ENCODE measurements at regions not wholly inside any gene's neighbourhood (a gene's known extent, or its start where the extent isn't known, plus 50 kb on each side); places are given as distances from the start of the nearest gene placed in this dataset.
"Not testable (repeated sequence)": the region's sequence is repeated elsewhere in the genome, so short reads cannot be mapped to it uniquely, and the experiment has no call there.

DNA sequence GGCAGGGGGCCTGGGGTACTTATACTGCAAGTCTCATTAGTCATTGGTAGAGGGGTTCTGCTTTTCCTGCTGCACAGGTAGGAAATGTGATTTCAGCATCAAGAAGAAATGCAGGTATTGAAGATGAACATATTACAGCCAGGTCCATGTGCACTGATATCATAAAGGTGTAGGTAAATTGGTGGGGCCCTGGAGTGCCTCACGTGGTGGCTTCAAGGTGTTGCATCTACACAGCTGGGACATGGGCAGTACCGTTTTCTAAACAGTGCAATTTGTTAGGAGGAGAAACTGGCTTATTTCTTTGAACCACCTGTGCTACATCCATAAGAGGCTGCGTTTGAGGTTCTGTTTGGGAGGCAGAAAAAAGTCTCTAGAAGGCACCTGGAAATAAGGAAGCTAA is 618.1 kb upstream of the RBFOX1 start:
- DNase-seq = no peak

DNA sequence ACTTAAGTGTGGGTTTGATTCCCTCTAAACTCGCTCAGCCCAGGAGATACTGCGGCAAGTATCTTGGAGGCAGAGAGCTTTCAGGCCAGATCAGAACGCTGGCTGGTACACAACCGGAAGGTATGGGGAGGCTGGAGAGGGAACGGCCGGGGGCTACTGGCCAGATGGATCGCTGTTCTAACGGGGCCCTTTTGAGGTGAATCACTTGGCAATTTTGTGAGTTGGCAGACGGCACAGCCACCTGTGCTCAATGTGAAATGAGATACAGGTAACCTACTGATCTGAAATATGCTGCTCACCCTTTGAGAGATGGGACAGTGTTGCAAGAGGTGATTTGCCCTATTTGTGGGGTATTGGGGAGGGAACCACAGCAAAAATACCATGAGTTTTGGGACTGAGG is 622.9 kb upstream of the RBFOX1 start:
- DNase-seq = no peak

DNA sequence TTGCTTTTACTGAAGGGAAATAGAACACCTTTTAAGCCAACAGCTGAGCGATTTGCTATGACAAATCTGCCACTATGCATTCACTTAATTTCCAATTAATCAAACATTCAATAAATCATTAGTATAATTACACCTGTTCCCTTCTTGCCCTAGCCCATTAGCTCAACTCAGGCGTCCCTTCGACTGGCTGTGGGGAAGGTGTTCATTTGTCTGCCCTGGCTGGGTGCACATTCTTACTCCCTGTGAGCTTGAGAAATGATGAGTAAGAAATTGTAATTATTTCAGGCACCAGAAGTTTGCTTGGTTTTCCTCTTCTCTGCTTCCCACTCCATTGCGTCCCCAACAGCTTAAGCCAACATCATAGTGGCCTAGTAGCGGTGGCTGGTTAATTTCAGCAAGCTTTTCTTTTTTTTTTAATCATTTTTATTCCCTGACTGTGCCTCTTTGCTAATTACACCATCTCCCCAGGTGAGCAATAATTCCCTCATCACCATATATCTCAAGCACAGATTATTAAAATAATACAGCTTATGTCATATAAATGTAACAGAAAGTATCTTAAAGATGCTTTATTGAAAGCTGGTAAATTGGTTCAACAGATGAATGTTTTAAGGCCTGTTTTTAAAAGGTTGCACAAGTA is 623.9 kb upstream of the RBFOX1 start:
- no peak for DNase-seq

DNA sequence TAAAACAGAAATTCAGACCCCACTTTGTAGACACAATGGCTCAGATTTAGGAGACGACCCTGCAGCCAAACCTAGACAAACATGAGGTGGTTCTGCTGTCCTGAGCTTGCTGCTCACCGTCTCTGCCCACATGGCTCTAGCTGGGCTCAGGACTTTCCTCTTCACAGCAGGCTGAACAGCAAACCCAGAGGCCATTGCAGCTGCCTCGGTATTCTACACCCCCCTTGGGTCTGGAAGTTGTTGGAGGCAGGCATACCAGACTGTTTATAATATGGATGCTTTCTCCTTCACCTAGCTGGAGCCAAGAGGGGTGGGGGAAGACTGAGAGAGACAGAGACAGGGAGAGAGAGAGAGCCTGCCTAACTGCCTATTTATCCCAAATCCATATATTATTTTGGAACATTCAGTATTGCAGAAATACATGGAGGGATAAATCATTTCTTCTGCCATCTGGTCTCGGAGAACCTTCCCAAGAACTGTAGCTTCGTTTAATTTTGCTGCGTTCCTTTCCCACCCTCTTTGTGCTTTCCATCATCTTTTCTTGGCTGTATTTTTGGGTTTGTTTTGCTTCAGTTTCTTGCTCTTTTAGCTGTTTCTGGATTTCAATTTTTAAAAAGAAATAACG is 628.2 kb upstream of the RBFOX1 start:
- no peak for DNase-seq

DNA sequence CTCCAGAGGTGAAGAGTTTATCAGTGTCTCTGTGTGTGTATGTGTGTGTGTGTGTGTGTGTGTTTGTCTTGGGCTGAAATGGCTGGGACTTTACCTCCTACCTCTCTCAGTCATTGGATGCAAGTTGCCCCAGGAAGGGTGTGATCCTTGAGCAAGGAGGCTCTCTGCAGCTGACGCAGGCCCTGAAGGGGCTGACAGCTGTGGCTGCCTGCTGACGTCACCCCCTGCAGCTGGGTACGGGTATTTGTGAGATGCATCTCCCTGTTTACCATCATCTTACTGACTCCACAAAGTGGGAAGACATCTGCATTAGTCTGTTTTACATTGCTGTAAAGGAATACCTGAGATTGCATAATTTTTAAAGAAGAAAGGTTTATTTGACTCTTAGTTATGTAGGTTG is 631.5 kb upstream of the RBFOX1 start:
- no peak for DNase-seq

- no peak for DNase-seq
These were observed 634.1 kb upstream of the RBFOX1 start for GRCh38 chr16:6698548-6698947.

- DNase-seq = no peak
These were observed 637.0 kb upstream of the RBFOX1 start for GRCh38 chr16:6695666-6696065.

GRCh38 chr16:6694636-6695035 is 638.0 kb upstream of the RBFOX1 start:
- no peak for DNase-seq

- DNase-seq = not testable (repeated sequence)
These were observed 639.2 kb upstream of the RBFOX1 start for GRCh38 chr16:6693418-6693817.

DNA sequence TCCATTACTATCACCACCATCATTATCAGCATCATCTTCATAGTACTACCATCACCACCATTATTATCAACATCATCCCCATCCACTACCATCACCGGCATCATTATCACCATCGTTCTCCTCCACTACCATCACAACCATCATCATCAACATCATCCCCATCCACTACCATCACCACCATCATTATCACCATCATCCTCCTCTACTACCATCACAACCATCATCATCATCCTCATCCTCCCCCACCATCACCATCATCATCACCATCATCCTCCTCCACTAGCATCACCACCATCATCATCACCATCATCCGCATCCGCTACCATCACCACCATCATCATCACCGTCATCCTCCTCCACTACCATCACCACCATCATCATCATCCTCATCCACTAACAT is 639.8 kb upstream of the RBFOX1 start:
- no peak for DNase-seq

GRCh38 chr16:6690741-6691140 is 641.9 kb upstream of the RBFOX1 start:
- no peak for DNase-seq

- DNase-seq = no peak
These were observed 643.0 kb upstream of the RBFOX1 start for GRCh38 chr16:6689643-6690042.

DNA sequence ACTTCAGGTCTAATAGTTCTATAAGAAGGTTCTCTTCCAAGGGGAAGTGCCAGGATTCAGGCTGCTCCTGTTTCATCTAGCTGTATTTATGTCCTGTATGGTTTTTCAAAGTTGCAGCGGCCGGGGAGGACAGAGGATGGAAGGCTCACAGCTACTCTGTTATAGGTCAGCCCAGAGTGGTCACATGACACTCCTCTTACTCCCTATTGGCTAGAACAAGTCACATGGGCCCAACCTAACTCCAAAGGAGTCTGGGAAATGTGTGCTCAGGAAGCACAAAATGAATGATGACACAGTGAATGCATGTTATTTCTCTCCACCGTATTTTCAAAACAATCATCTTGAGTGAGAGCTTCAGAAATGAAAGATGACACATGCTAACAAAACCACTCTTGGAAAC is 645.1 kb upstream of the RBFOX1 start:
- DNase-seq = no peak

- no peak for DNase-seq
These were observed 648.5 kb upstream of the RBFOX1 start for GRCh38 chr16:6684076-6684673.

GRCh38 chr16:6682142-6682811 is 650.4 kb upstream of the RBFOX1 start:
- DNase-seq = no peak

GRCh38 chr16:6678586-6678985 is 654.1 kb upstream of the RBFOX1 start:
- DNase-seq = no peak

- DNase-seq = no peak
These were observed 658.6 kb upstream of the RBFOX1 start for GRCh38 chr16:6674071-6674470.

DNA sequence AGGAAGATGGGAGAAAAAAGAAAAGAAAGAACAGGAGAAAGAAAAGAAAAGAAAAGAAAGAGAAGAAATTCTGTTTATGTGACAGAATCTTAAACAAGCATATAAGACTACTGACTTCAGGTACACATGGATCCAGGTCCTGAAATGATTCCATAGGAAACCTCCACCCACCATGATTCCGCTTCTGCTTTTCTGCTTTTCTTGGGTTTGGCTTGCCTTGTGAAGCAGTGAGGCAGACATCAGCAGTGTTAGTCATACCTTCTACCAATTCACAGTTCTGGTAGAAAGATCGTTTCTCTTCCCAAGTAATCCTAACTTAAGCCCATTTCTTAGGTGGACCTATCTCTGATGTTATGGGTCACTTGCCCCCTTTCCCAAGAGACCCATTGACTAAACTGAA is 660.1 kb upstream of the RBFOX1 start:
- no peak for DNase-seq

GRCh38 chr16:6667393-6667792 is 665.3 kb upstream of the RBFOX1 start:
- no peak for DNase-seq

DNA sequence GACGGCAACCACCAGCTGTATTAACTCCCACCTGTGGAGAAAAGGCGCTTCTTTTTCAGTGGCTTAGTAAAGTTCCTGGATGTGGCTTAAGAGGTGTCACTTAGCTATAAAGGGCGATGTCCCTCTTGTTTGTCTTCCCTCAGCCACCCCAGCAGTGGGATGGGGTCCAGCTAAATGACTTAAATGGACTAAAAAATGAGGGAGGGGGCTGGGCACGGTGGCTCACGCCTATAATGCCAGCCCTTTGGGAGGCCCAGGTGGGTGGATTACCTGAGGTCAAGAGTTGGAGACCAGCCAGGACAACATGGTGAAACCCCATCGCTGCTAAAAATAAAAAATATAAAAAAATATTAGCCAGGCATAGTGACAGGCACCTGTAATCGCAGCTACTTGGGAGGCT is 667.5 kb upstream of the RBFOX1 start:
- no peak for DNase-seq

DNA sequence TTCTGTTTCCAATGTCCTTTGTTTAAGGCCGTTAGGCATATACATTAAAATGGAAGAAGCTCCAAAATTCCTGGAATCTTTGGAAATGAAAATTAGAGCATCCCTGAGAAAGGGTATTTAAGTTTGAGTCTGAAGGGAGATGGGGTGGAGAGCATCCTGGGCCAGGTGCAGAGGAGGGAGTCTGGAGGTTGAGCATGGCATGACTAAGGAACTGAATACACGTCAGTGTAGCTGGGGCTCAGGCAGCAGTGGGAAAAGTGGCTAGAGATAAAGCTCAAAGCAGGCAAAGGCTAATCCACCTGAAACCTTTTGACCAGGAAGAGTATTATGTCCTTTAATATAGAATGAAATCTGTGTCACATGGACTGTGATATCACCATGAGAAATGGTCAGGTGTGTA is 669.0 kb upstream of the RBFOX1 start:
- DNase-seq = no peak

DNA sequence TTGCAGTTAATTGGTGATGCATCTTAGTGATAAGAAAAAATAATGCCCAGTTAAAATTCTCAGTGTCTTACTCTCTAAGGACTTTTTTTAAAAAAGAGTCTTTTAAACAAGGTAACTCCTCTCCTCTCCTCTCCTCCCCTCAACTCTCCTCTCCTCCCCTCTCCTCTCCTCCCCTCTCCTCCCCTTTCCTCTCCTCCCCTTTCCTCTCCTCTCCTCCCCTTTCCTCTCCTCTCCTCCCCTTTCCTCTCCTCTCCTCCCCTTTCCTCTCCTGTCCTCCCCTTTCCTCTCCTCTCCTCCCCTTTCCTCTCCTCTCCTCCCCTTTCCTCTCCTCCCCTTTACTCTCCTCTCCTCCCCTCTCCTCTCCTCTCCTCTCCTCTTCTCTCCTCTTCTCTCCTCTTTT is 675.9 kb upstream of the RBFOX1 start:
- DNase-seq = no peak

GRCh38 chr16:6646891-6647290 is 685.8 kb upstream of the RBFOX1 start:
- DNase-seq = no peak
